Endothelial cell of umbilical vein (primary cell): ENCODE measurements at regions not wholly inside any gene's neighbourhood (a gene's known extent, or its start where the extent isn't known, plus 50 kb on each side); places are given as distances from the start of the nearest gene placed in this dataset.

Experiments used
- BruUV-seq: library from RNA; stranded (reverse); fragments of 400-500 nt; replicated peaks from 2 replicates; lab custom pipeline; 2021; lab: Mats Ljungman, UMichigan
- CTCF ChIA-PET: fragments of 300-600, 350-600 bp; sonication (Branson Sonifier 250); formaldehyde crosslinking; loops from one replicate; lab custom pipeline; 2021; ENCODE audit warnings: antibody characterized with exemption, inconsistent platforms; lab: Charles Lee
- POLR2A ChIA-PET: fragments of 300-600, 350-600 bp; sonication (Branson Sonifier 250); formaldehyde crosslinking; loops from one replicate; lab custom pipeline; 2021; ENCODE audit warnings: antibody characterized with exemption, inconsistent platforms; lab: Charles Lee
- DNase-seq: peaks from one replicate; pipeline ENCODE4 v3.0.0-alpha.2; 2011; ENCODE audit warnings: low read depth, low spot score
- FAIRE-seq: peaks from 2 replicates; lab custom pipeline; 2011; peaks lifted over from hg19 to GRCh38; lab: Jason Lieb, UNC
- H2AFZ ChIP-seq: 2 replicates; pipeline ENCODE4 v1.6.0; 2012; ENCODE audit warnings: low read depth, low read length, control low read depth, inconsistent platforms
- H3K27ac ChIP-seq: 2 replicates; pipeline ENCODE4 v1.5.1; 2011; ENCODE audit warnings: low read depth, mild to moderate bottlenecking, control low read depth, low read length, moderate library complexity; ENCODE audit not compliant: insufficient read depth
- H3K27me3 ChIP-seq, 2 experiments: 2 replicates each; pipeline versions ENCODE4 v1.6.0 to v1.6.1; 2011; ENCODE audit warnings: low read length in 2 of 2, mixed read lengths in 1 of 2; ENCODE audit not compliant: control insufficient read depth in 2 of 2, insufficient read depth in 2 of 2
- H3K36me3 ChIP-seq, 2 experiments: 2 replicates in 1 of 2; 3 replicates in 1 of 2; pipeline ENCODE4 v1.5.1; 2011; ENCODE audit warnings: low read length in 2 of 2, mild to moderate bottlenecking in 1 of 2, moderate library complexity in 1 of 2; ENCODE audit not compliant: control insufficient read depth in 2 of 2, insufficient read depth in 2 of 2; ENCODE audit errors: extremely low read depth in 1 of 2
- H3K4me1 ChIP-seq: 3 replicates; pipeline ENCODE4 v1.5.1; 2011; ENCODE audit warnings: mild to moderate bottlenecking, low read length; ENCODE audit not compliant: control insufficient read depth, insufficient read depth; ENCODE audit errors: extremely low read depth
- H3K4me2 ChIP-seq: 2 replicates; pipeline ENCODE4 v1.6.1; 2011; ENCODE audit warnings: low read length, control low read depth, mixed read lengths; ENCODE audit not compliant: insufficient read depth
- H3K4me3 ChIP-seq, 3 experiments: fragments of 200-600 bp in 1 of 3; sonication (generic), shearing (Covaris generic) in 1 of 3; replicated peaks in 1 of 3; 2 replicates each; pipeline ENCODE4 v1.5.1; 2011 to 2016; ENCODE audit warnings: control low read depth in 3 of 3, low read length in 3 of 3, mild to moderate bottlenecking in 2 of 3, inconsistent platforms in 1 of 3, low read depth in 1 of 3, moderate library complexity in 1 of 3; ENCODE audit not compliant: insufficient read depth in 1 of 3
- H3K79me2 ChIP-seq: 2 replicates; pipeline ENCODE4 v1.6.0; 2012; ENCODE audit warnings: low read length, inconsistent platforms; ENCODE audit not compliant: control insufficient read depth, insufficient read depth
- H3K9ac ChIP-seq: replicated peaks from 2 replicates; pipeline ENCODE3; 2011; ENCODE audit warnings: low read length, control low read depth; ENCODE audit not compliant: insufficient read depth; ENCODE audit errors: extremely low read depth
- H3K9me1 ChIP-seq: replicated peaks from 3 replicates; pipeline ENCODE4 v1.6.0; 2011; ENCODE audit warnings: mild to moderate bottlenecking, low read length; ENCODE audit not compliant: control insufficient read depth, insufficient read depth; ENCODE audit errors: extremely low read depth
- H3K9me3 ChIP-seq: replicated peaks from 2 replicates; pipeline ENCODE4 v1.5.1; 2012; ENCODE audit warnings: low read length, inconsistent platforms; ENCODE audit not compliant: control insufficient read depth, insufficient read depth
- H4K20me1 ChIP-seq: replicated peaks from 2 replicates; pipeline ENCODE3; 2011; ENCODE audit warnings: mild to moderate bottlenecking, low read length; ENCODE audit not compliant: control insufficient read depth, insufficient read depth; ENCODE audit errors: extremely low read depth
- EZH2 ChIP-seq: IDR thresholded peaks from 2 replicates; pipeline ENCODE4 v1.6.1; 2012; ENCODE audit warnings: borderline replicate concordance, low read depth, mild to moderate bottlenecking, moderate library complexity, low read length, inconsistent platforms; ENCODE audit not compliant: severe bottlenecking
- FOS ChIP-seq: IDR thresholded peaks from 2 replicates; pipeline ENCODE4 v1.6.1; 2011; ENCODE audit warnings: mild to moderate bottlenecking, low read length, moderate library complexity, borderline replicate concordance; ENCODE audit not compliant: insufficient read depth
- GATA2 ChIP-seq: IDR thresholded peaks from 2 replicates; pipeline ENCODE4 v1.7.0; 2011; ENCODE audit warnings: low read depth, mild to moderate bottlenecking, moderate library complexity, mixed read lengths, low read length; ENCODE audit not compliant: insufficient read length, insufficient read depth
- JUN ChIP-seq: IDR thresholded peaks from 2 replicates; pipeline ENCODE4 v1.6.1; 2011; ENCODE audit warnings: borderline replicate concordance, low read depth; ENCODE audit not compliant: insufficient read length, insufficient read depth
- MYC ChIP-seq: IDR thresholded peaks from one replicate; pipeline ENCODE4 v1.6.1; 2011; ENCODE audit warnings: mild to moderate bottlenecking, low read depth, low read length
- POLR2A ChIP-seq: IDR thresholded peaks from 2 replicates; pipeline ENCODE4 v1.6.1; 2012; ENCODE audit warnings: low read depth, mild to moderate bottlenecking, control low read depth, low read length
- POLR2AphosphoS5 ChIP-seq: IDR thresholded peaks from 2 replicates; pipeline ENCODE4 v1.6.1; 2012; ENCODE audit warnings: low read depth, mild to moderate bottlenecking, control low read depth, low read length, moderate library complexity; ENCODE audit not compliant: insufficient read depth
- dilution Hi-C: fragments of 300-500 bp; cut with MboI; formaldehyde crosslinking; loops from one replicate; pipeline ENCODE4 v1.15.0; 2019; ENCODE audit warnings: low sequenced_read_pairs; ENCODE audit not compliant: extremely low pct_ligation_motif_present
- intact Hi-C: fragments of 100-400 bp; cut with micrococcal nuclease; formaldehyde crosslinking; loops from one replicate; pipeline ENCODE4 v1.10.0; 2022
- TF ChIP-seq, protein P1 (sequence below): IDR thresholded peaks from 2 replicates; pipeline ENCODE4 v1.6.1; 2011; ENCODE audit not compliant: insufficient read depth, insufficient read length
- TF ChIP-seq, protein P2 (sequence below), 2 donors: IDR thresholded peaks; 1 replicate in 1 of 2; 2 replicates in 1 of 2; pipeline ENCODE4 v1.5.1; 2011; ENCODE audit warnings: low read length in 2 of 2, mild to moderate bottlenecking in 2 of 2, moderate library complexity in 2 of 2, control low read depth in 1 of 2, inconsistent platforms in 1 of 2, low read depth in 1 of 2; ENCODE audit not compliant: insufficient read depth in 1 of 2; ENCODE audit errors: extremely low read depth in 1 of 2

DNA sequence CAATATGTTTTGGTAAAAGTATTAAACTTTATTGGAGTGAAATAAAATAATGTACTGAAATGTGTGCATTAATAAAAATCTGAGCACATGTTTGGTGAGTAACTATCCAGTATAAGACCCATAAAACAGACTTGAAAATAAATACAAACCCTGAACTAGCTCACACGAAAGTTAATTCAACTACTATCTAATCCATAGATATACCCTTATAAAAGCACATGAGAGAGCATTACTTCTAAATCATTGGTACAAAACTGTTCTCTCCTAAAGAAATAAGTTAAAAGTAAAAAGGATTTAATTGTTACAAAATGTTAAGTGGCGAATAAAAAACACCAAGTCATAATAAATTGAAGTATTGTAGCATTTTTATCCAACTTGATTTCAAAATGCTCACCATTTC is 295.6 kb downstream of the PTPRC start:
- Histone ChIP-seq H3K9me1 (no peaks in the 10 kb centered on the region), H3K9ac (peak overlapping the region; percentile 99), H3K27ac (peak overlapping the region; percentile 95), H3K4me2 (peak overlapping the region; percentile 95), H3K27me3 (no peaks in the 10 kb centered on the region), H3K4me3 (peak overlapping the region; percentile 63 to 99 (median 78)), H4K20me1 (peaks cover 8% of the 10 kb centered on the region), H3K4me1 (peaks cover 47% of the 10 kb centered on the region), H3K79me2 (peaks cover 75% of the 10 kb centered on the region), H3K36me3 (peaks cover 0 to 3% of the 10 kb centered on the region in 2 experiments), H3K9me3 (no peaks in the 10 kb centered on the region), H2AFZ (no peak overlapping the region)
- BruUV-seq: TSS peak; percentile 1
- TF ChIP-seq MYC (no peak), JUN (no peak), FOS (no peak)
- TF ChIP-seq, protein P1, sequence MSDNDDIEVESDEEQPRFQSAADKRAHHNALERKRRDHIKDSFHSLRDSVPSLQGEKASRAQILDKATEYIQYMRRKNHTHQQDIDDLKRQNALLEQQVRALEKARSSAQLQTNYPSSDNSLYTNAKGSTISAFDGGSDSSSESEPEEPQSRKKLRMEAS: no peak
- ChIA-PET CTCF (interaction anchor here (1.5 to 3.5 kb wide), 4 partner anchors 9 to 530 kb away, joined by 3 to 28 read pairs (median 16); no protein-coding TSS in a partner anchor), POLR2A (no interaction called here)
- intact Hi-C loops (loop anchor here (2.0 to 10.0 kb wide), 5 partner anchors 104 to 780 kb away; partner anchors contain the start of gene NEK7), dilution Hi-C loops (no loop called here)
- FAIRE-seq (no peak), DNase-seq (no peak)

DNA sequence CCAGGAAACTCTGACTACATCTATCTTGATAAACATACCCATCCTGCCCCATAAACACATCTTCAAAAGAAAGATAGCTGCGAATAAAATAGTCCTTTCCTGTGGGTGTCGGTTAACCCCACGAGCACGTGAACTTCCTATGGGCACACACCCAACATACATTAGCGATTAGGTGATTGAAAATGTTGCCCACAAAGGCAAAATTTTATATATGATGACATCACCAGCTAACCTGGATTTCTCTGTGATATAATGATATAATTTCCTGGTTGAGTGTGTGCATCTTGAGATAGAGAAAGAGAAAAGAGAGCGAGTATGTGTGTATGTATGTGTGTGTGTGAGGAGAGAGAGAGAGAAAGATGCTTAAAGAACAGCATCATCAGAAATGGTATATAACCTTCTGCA is 296.1 kb downstream of the PTPRC start:
- peak overlapping the region; percentile 95 for H3K27ac ChIP-seq
- H3K79me2 ChIP-seq: peaks cover 70% of the 10 kb centered on the region
- no TSS peak for BruUV-seq
- H3K4me1 ChIP-seq: peaks cover 42% of the 10 kb centered on the region
- CTCF ChIA-PET: interaction anchor here (0.9 to 3.5 kb wide), 9 partner anchors 9 to 529 kb away, joined by 3 to 28 read pairs (median 4); no protein-coding TSS in a partner anchor
- H3K4me2 ChIP-seq: peak overlapping the region; percentile 95
- dilution Hi-C loops (no loop called here), intact Hi-C loops (loop anchor here (1.0 to 10.0 kb wide), 15 partner anchors 16 to 1548 kb away; partner anchors contain the start of gene NEK7)
- H3K4me3 ChIP-seq: peak overlapping the region; percentile 63 to 99 (median 78)
- H3K27me3 ChIP-seq: no peaks in the 10 kb centered on the region
- no peaks in the 10 kb centered on the region for H3K9me1 ChIP-seq
- DNase-seq (peak; percentile 84), FAIRE-seq (no peak)
- POLR2A ChIA-PET: interaction anchor here (1.2 kb wide), 1 partner anchor 13 kb away, joined by 3 read pairs; no protein-coding TSS in a partner anchor
- no peak overlapping the region for H2AFZ ChIP-seq
- no peaks in the 10 kb centered on the region for H3K9me3 ChIP-seq
- peaks cover 5% of the 10 kb centered on the region for H4K20me1 ChIP-seq
- TF ChIP-seq MYC: no peak
- no peak for TF ChIP-seq POLR2A
- TF ChIP-seq POLR2AphosphoS5: peak; percentile 27
- TF ChIP-seq, protein P2, sequence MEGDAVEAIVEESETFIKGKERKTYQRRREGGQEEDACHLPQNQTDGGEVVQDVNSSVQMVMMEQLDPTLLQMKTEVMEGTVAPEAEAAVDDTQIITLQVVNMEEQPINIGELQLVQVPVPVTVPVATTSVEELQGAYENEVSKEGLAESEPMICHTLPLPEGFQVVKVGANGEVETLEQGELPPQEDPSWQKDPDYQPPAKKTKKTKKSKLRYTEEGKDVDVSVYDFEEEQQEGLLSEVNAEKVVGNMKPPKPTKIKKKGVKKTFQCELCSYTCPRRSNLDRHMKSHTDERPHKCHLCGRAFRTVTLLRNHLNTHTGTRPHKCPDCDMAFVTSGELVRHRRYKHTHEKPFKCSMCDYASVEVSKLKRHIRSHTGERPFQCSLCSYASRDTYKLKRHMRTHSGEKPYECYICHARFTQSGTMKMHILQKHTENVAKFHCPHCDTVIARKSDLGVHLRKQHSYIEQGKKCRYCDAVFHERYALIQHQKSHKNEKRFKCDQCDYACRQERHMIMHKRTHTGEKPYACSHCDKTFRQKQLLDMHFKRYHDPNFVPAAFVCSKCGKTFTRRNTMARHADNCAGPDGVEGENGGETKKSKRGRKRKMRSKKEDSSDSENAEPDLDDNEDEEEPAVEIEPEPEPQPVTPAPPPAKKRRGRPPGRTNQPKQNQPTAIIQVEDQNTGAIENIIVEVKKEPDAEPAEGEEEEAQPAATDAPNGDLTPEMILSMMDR (IDR thresholded peaks at IDR 0.05; ENCODE audit: extremely low read depth in 1 of 2, insufficient read depth in 1 of 2, low read depth in 1 of 2, low read length in 2 of 2): no peak
- TF ChIP-seq FOS: peak; percentile 42
- TF ChIP-seq GATA2: peak; percentile 64
- TF ChIP-seq JUN: peak; percentile 80
- TF ChIP-seq, protein P1: no peak
- TF ChIP-seq EZH2: no peak
- H3K9ac ChIP-seq: peak overlapping the region; percentile 99
- H3K36me3 ChIP-seq: peaks cover 0 to 3% of the 10 kb centered on the region in 2 experiments
